ENCODE measurements at regions not wholly inside any gene's neighbourhood (a gene's known extent, or its start where the extent isn't known, plus 50 kb on each side); places are given as distances from the start of the nearest gene placed in this dataset.

GRCh38 chr10:128908099-128908498 lies 558.9 kb upstream of the MGMT start:
- DNase-seq (ENCODE audit: low read depth) = peak; percentile 57
- no peak overlapping the region for H3K4me3 ChIP-seq (ENCODE audit: low read depth, low read length)
- no peak for TF ChIP-seq CTCF (IDR thresholded peaks at IDR 0.05; ENCODE audit: insufficient read depth, low read depth, low read length, missing control alignments)

- no peak for DNase-seq (ENCODE audit: low read depth)
- no peak overlapping the region for H3K4me3 ChIP-seq (ENCODE audit: low read depth, low read length)
- no peak for TF ChIP-seq CTCF (IDR thresholded peaks at IDR 0.05; ENCODE audit: insufficient read depth, low read depth, low read length, missing control alignments)
Measured at GRCh38 chr10:128908499-128908898, 558.5 kb upstream of the MGMT start.

- DNase-seq (ENCODE audit: low read depth) = no peak
- TF ChIP-seq CTCF (IDR thresholded peaks at IDR 0.05; ENCODE audit: insufficient read depth, low read depth, low read length, missing control alignments) = no peak
- H3K4me3 ChIP-seq (ENCODE audit: low read depth, low read length) = no peak overlapping the region
Measured at GRCh38 chr10:128912568-128913311, 554.3 kb upstream of the MGMT start.

- no peak overlapping the region for H3K4me3 ChIP-seq (ENCODE audit: low read depth, low read length)
- DNase-seq (ENCODE audit: low read depth) = no peak
- TF ChIP-seq CTCF (IDR thresholded peaks at IDR 0.05; ENCODE audit: insufficient read depth, low read depth, low read length, missing control alignments) = no peak
Measured at GRCh38 chr10:128914681-128915080, 552.4 kb upstream of the MGMT start.

GRCh38 chr10:128915630-128916029 lies 551.4 kb upstream of the MGMT start:
- no peak for TF ChIP-seq CTCF (IDR thresholded peaks at IDR 0.05; ENCODE audit: insufficient read depth, low read depth, low read length, missing control alignments)

GRCh38 chr10:128916383-128916782 lies 550.7 kb upstream of the MGMT start:
- no peak overlapping the region for H3K4me3 ChIP-seq (ENCODE audit: low read depth, low read length)
- no peak for DNase-seq (ENCODE audit: low read depth)
- TF ChIP-seq CTCF (IDR thresholded peaks at IDR 0.05; ENCODE audit: insufficient read depth, low read depth, low read length, missing control alignments) = no peak

More at GRCh38 chr10:128915630-128916029, 551.4 kb upstream of the MGMT start:
- H3K4me3 ChIP-seq (ENCODE audit: low read depth, low read length) = no peak overlapping the region
- DNase-seq (ENCODE audit: low read depth) = no peak

All from GM12865 (cell line).